ENCODE measurements at regions not wholly inside any gene's neighbourhood (a gene's known extent, or its start where the extent isn't known, plus 50 kb on each side); places are given as distances from the start of the nearest gene placed in this dataset.

- Mint-ChIP-seq H3K36me3 (ENCODE audit: low read depth) (no peaks in the 10 kb centered on the region), H3K9me3 (no peaks in the 10 kb centered on the region), H3K27me3 (ENCODE audit: insufficient read depth) (peaks cover 3% of the 10 kb centered on the region)
Measured at GRCh38 chr3:30097022-30097650, 509.3 kb upstream of the TGFBR2 start.

GRCh38 chr3:30098243-30098642 is 508.2 kb upstream of the TGFBR2 start:
- no peaks in the 10 kb centered on the region for H3K9me3 Mint-ChIP-seq
- intact Hi-C loops (cut with micrococcal nuclease) = no loop called here
- no peak overlapping the region for H3K4me3 Mint-ChIP-seq
- H3K4me1 Mint-ChIP-seq (ENCODE audit: low read depth) = peaks cover 8% of the 10 kb centered on the region
- H3K36me3 Mint-ChIP-seq (ENCODE audit: low read depth) = no peaks in the 10 kb centered on the region
- no peak for DNase-seq (ENCODE audit: low spot score)
- no peak overlapping the region for H3K27ac Mint-ChIP-seq
- H3K27me3 Mint-ChIP-seq (ENCODE audit: insufficient read depth) = peaks cover 3% of the 10 kb centered on the region

More at GRCh38 chr3:30097022-30097650, 509.3 kb upstream of the TGFBR2 start:
- Mint-ChIP-seq H3K27ac (no peak overlapping the region), H3K4me1 (ENCODE audit: low read depth) (peaks cover 8% of the 10 kb centered on the region), H3K4me3 (no peak overlapping the region)
- DNase-seq (ENCODE audit: low spot score) = no peak
- intact Hi-C loops (cut with micrococcal nuclease) = no loop called here

GRCh38 chr3:30098653-30099455 is 507.5 kb upstream of the TGFBR2 start:
- intact Hi-C loops (cut with micrococcal nuclease) = no loop called here
- Mint-ChIP-seq H3K27ac (no peak overlapping the region), H3K4me1 (ENCODE audit: low read depth) (peaks cover 8% of the 10 kb centered on the region), H3K36me3 (ENCODE audit: low read depth) (no peaks in the 10 kb centered on the region), H3K27me3 (ENCODE audit: insufficient read depth) (peaks cover 3% of the 10 kb centered on the region), H3K4me3 (no peak overlapping the region), H3K9me3 (no peaks in the 10 kb centered on the region)
- DNase-seq (ENCODE audit: low spot score) = no peak

- Mint-ChIP-seq H3K36me3 (ENCODE audit: low read depth) (no peaks in the 10 kb centered on the region), H3K27ac (no peak overlapping the region), H3K9me3 (no peaks in the 10 kb centered on the region), H3K27me3 (ENCODE audit: insufficient read depth) (no peaks in the 10 kb centered on the region), H3K4me3 (no peak overlapping the region), H3K4me1 (ENCODE audit: low read depth) (peaks cover 8% of the 10 kb centered on the region)
- no peak for DNase-seq (ENCODE audit: low spot score)
- intact Hi-C loops (cut with micrococcal nuclease) = no loop called here
Measured at GRCh38 chr3:30102356-30102755, 504.0 kb upstream of the TGFBR2 start.

- H3K4me3 Mint-ChIP-seq = no peak overlapping the region
- peaks cover 7% of the 10 kb centered on the region for H3K4me1 Mint-ChIP-seq (ENCODE audit: low read depth)
- DNase-seq (ENCODE audit: low spot score) = no peak
- intact Hi-C loops (cut with micrococcal nuclease) = no loop called here
- H3K27ac Mint-ChIP-seq = no peak overlapping the region
- no peaks in the 10 kb centered on the region for H3K36me3 Mint-ChIP-seq (ENCODE audit: low read depth)
- H3K27me3 Mint-ChIP-seq (ENCODE audit: insufficient read depth) = peaks cover under 1% of the 10 kb centered on the region
- H3K9me3 Mint-ChIP-seq = no peaks in the 10 kb centered on the region
Measured at GRCh38 chr3:30103186-30103585, 503.2 kb upstream of the TGFBR2 start.

- Mint-ChIP-seq H3K4me3 (no peak overlapping the region), H3K36me3 (ENCODE audit: low read depth) (no peaks in the 10 kb centered on the region), H3K27me3 (ENCODE audit: insufficient read depth) (peaks cover 12% of the 10 kb centered on the region), H3K4me1 (ENCODE audit: low read depth) (no peaks in the 10 kb centered on the region), H3K9me3 (no peaks in the 10 kb centered on the region), H3K27ac (no peak overlapping the region)
- no peak for DNase-seq (ENCODE audit: low spot score)
- intact Hi-C loops (cut with micrococcal nuclease) = no loop called here
Measured at GRCh38 chr3:30107531-30107930, 498.9 kb upstream of the TGFBR2 start.

- intact Hi-C loops (cut with micrococcal nuclease) = loop anchor here (2.0 to 10.0 kb wide), 3 partner anchors 332 to 1020 kb away; no protein-coding TSS in a partner anchor
- no peak overlapping the region for H3K27ac Mint-ChIP-seq
Measured at GRCh38 chr3:30112411-30112810, 494.0 kb upstream of the TGFBR2 start.

GRCh38 chr3:30112902-30113484 is 493.4 kb upstream of the TGFBR2 start:
- intact Hi-C loops (cut with micrococcal nuclease) = loop anchor here (1.0 to 10.0 kb wide), 6 partner anchors 86 to 1019 kb away; no protein-coding TSS in a partner anchor
- Mint-ChIP-seq H3K27me3 (ENCODE audit: insufficient read depth) (peaks cover 12% of the 10 kb centered on the region), H3K9me3 (no peaks in the 10 kb centered on the region), H3K4me1 (ENCODE audit: low read depth) (peaks cover 4% of the 10 kb centered on the region), H3K36me3 (ENCODE audit: low read depth) (no peaks in the 10 kb centered on the region), H3K27ac (no peak overlapping the region), H3K4me3 (no peak overlapping the region)
- DNase-seq (ENCODE audit: low spot score) = no peak

More at GRCh38 chr3:30112411-30112810, 494.0 kb upstream of the TGFBR2 start:
- no peaks in the 10 kb centered on the region for H3K36me3 Mint-ChIP-seq (ENCODE audit: low read depth)
- peaks cover 12% of the 10 kb centered on the region for H3K27me3 Mint-ChIP-seq (ENCODE audit: insufficient read depth)
- H3K4me3 Mint-ChIP-seq = no peak overlapping the region
- DNase-seq (ENCODE audit: low spot score) = no peak
- no peaks in the 10 kb centered on the region for H3K9me3 Mint-ChIP-seq
- H3K4me1 Mint-ChIP-seq (ENCODE audit: low read depth) = peaks cover 4% of the 10 kb centered on the region

GRCh38 chr3:30113906-30114305 is 492.5 kb upstream of the TGFBR2 start:
- peaks cover 4% of the 10 kb centered on the region for H3K4me1 Mint-ChIP-seq (ENCODE audit: low read depth)
- no peak overlapping the region for H3K27ac Mint-ChIP-seq
- H3K4me3 Mint-ChIP-seq = no peak overlapping the region
- no peak for DNase-seq (ENCODE audit: low spot score)
- no peaks in the 10 kb centered on the region for H3K9me3 Mint-ChIP-seq
- intact Hi-C loops (cut with micrococcal nuclease) = loop anchor here (1.0 to 10.0 kb wide), 6 partner anchors 85 to 1018 kb away; no protein-coding TSS in a partner anchor
- H3K36me3 Mint-ChIP-seq (ENCODE audit: low read depth) = no peaks in the 10 kb centered on the region
- peaks cover 6% of the 10 kb centered on the region for H3K27me3 Mint-ChIP-seq (ENCODE audit: insufficient read depth)

- Mint-ChIP-seq H3K36me3 (ENCODE audit: low read depth) (no peaks in the 10 kb centered on the region), H3K4me1 (ENCODE audit: low read depth) (peaks cover 4% of the 10 kb centered on the region), H3K9me3 (no peaks in the 10 kb centered on the region), H3K4me3 (no peak overlapping the region), H3K27ac (no peak overlapping the region), H3K27me3 (ENCODE audit: insufficient read depth) (peaks cover 3% of the 10 kb centered on the region)
- intact Hi-C loops (cut with micrococcal nuclease) = loop anchor here (5.0 to 10.0 kb wide), 2 partner anchors 330 to 1017 kb away; no protein-coding TSS in a partner anchor
- DNase-seq (ENCODE audit: low spot score) = no peak
Measured at GRCh38 chr3:30114918-30115317, 491.5 kb upstream of the TGFBR2 start.

- no peak for DNase-seq (ENCODE audit: low spot score)
- Mint-ChIP-seq H3K4me3 (no peak overlapping the region), H3K9me3 (peaks cover 12% of the 10 kb centered on the region), H3K27me3 (ENCODE audit: insufficient read depth) (peaks cover 16% of the 10 kb centered on the region), H3K36me3 (ENCODE audit: low read depth) (no peaks in the 10 kb centered on the region), H3K4me1 (ENCODE audit: low read depth) (no peaks in the 10 kb centered on the region), H3K27ac (no peak overlapping the region)
- intact Hi-C loops (cut with micrococcal nuclease) = no loop called here
Measured at GRCh38 chr3:30122359-30122758, 484.0 kb upstream of the TGFBR2 start.

- DNase-seq (ENCODE audit: low spot score) = no peak
- Mint-ChIP-seq H3K4me3 (no peak overlapping the region), H3K27me3 (ENCODE audit: insufficient read depth) (peaks cover 16% of the 10 kb centered on the region), H3K4me1 (ENCODE audit: low read depth) (no peaks in the 10 kb centered on the region), H3K9me3 (peaks cover 18% of the 10 kb centered on the region), H3K27ac (no peak overlapping the region), H3K36me3 (ENCODE audit: low read depth) (no peaks in the 10 kb centered on the region)
- intact Hi-C loops (cut with micrococcal nuclease) = no loop called here
Measured at GRCh38 chr3:30123224-30123623, 483.2 kb upstream of the TGFBR2 start.

GRCh38 chr3:30123755-30124154 is 482.6 kb upstream of the TGFBR2 start:
- H3K9me3 Mint-ChIP-seq = peaks cover 23% of the 10 kb centered on the region
- no peaks in the 10 kb centered on the region for H3K36me3 Mint-ChIP-seq (ENCODE audit: low read depth)
- no peaks in the 10 kb centered on the region for H3K4me1 Mint-ChIP-seq (ENCODE audit: low read depth)
- H3K27ac Mint-ChIP-seq = no peak overlapping the region
- DNase-seq (ENCODE audit: low spot score) = no peak
- no peak overlapping the region for H3K4me3 Mint-ChIP-seq
- intact Hi-C loops (cut with micrococcal nuclease) = no loop called here
- peaks cover 15% of the 10 kb centered on the region for H3K27me3 Mint-ChIP-seq (ENCODE audit: insufficient read depth)

Data from activated T-helper 1 cell treated with anti-CD3 and anti-CD28 coated beads, Interleukin-12 subunit alpha, Interleukin-12 subunit beta, Interleukin-2, Interleukin-4 antibody, amounts not matched to agents 30 ng/mL and 10 ng/mL and 1 ng/mL, durations not matched to agents 14 hours and 24 hours and 36 hours (primary cell).